DOHH2 (cell line): ENCODE measurements at regions not wholly inside any gene's neighbourhood (a gene's known extent, or its start where the extent isn't known, plus 50 kb on each side); places are given as distances from the start of the nearest gene placed in this dataset.

Experiments
- EZH2phosphoT487 ChIP-seq: fragments of 200-600 bp; sonication (generic); IDR thresholded peaks from 2 replicates; pipeline ENCODE4 v1.6.1; 2017; ENCODE audit warnings: borderline replicate concordance, mild to moderate bottlenecking, antibody characterized with exemption, low read length, moderate library complexity, mixed read lengths
- TF ChIP-seq, protein P1 (sequence below): fragments of 200-600 bp; sonication (generic); IDR thresholded peaks from one replicate; pipeline ENCODE4 v1.5.1; 2014; ENCODE audit warnings: antibody characterized with exemption, mild to moderate bottlenecking, low read depth, low read length; ENCODE audit not compliant: poor library complexity, severe bottlenecking

DNA sequence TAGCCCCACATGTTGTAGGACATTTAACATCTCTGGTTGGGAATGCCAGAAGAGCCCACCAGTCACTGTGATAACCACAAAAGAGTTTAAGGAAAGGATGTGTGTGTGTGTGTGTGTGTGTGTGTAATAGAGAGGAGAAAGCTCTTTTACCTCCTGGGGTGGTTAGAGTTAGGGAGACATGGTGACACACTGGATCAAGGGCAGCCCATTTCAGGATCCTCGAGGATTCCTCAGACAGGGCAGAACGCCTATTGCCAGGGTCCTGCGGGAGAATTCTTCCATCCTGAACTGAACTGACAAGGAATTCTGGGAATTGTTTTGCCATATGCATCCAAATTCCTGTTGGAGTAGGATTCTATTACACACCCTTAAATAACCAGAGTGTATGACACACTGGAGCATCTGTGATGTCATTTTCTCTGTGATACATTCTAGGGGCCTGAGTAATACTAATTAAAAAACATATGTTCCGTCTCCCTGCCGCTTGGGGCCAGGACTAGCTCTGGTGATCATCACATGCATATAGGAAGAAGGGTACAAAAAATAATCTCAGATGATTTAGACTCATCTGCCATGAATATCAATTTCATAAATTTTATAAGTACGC, 156.4 kb upstream of the MMADHC start:
- TF ChIP-seq, protein P1, sequence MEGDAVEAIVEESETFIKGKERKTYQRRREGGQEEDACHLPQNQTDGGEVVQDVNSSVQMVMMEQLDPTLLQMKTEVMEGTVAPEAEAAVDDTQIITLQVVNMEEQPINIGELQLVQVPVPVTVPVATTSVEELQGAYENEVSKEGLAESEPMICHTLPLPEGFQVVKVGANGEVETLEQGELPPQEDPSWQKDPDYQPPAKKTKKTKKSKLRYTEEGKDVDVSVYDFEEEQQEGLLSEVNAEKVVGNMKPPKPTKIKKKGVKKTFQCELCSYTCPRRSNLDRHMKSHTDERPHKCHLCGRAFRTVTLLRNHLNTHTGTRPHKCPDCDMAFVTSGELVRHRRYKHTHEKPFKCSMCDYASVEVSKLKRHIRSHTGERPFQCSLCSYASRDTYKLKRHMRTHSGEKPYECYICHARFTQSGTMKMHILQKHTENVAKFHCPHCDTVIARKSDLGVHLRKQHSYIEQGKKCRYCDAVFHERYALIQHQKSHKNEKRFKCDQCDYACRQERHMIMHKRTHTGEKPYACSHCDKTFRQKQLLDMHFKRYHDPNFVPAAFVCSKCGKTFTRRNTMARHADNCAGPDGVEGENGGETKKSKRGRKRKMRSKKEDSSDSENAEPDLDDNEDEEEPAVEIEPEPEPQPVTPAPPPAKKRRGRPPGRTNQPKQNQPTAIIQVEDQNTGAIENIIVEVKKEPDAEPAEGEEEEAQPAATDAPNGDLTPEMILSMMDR = no peak
- TF ChIP-seq EZH2phosphoT487 = no peak
